T-cell (primary cell): ENCODE measurements at regions not wholly inside any gene's neighbourhood (a gene's known extent, or its start where the extent isn't known, plus 50 kb on each side); places are given as distances from the start of the nearest gene placed in this dataset.

ENCODE experiments used
- ATAC-seq, 4 experiments: fragments of 200-7000 bp in 3 of 4; fragments of 150-1000 bp in 1 of 4; cut with Tn5 transposase; replicated peaks in 1 of 4; 1 replicate in 3 of 4; 2 replicates in 1 of 4; pipeline ENCODE4 v1.10.0; 2021; ENCODE audit warnings: moderate library complexity in 3 of 4, mild to moderate bottlenecking in 2 of 4, moderate number of reproducible peaks in 1 of 4
- CTCF ChIA-PET, 2 donors: fragments of 300-600 bp; sonication (Branson Sonifier 250); formaldehyde crosslinking; loops; one replicate each; lab custom pipeline; 2022; ENCODE audit warnings: antibody characterized with exemption in 2 of 2; lab: Charles Lee
- POLR2A ChIA-PET, 2 donors: fragments of 300-600 bp; sonication (Branson Sonifier 250); formaldehyde crosslinking; loops; one replicate each; lab custom pipeline; 2022; ENCODE audit warnings: antibody characterized with exemption in 2 of 2; lab: Charles Lee
- DNase-seq, 35 experiments: peaks; one replicate each; pipeline versions ENCODE4 v3.0.0 to v3.0.0-alpha.2; 2013 to 2023
- H3K27ac ChIP-seq: one replicate; pipeline ENCODE4 v1.5.1; 2013; ENCODE audit warnings: low read length
- H3K27me3 ChIP-seq, 2 experiments: replicated peaks in 1 of 2; 1 replicate in 1 of 2; 2 replicates in 1 of 2; pipeline versions ENCODE4 v1.6.1 to v1.7.0; 2013; ENCODE audit warnings: low read length in 1 of 2, mixed read lengths in 1 of 2; ENCODE audit not compliant: control insufficient read depth in 2 of 2, insufficient read depth in 2 of 2; ENCODE audit errors: extremely low read depth in 1 of 2
- H3K36me3 ChIP-seq, 2 donors: 1 replicate in 1 of 2; 2 replicates in 1 of 2; pipeline versions ENCODE4 v1.6.1 to v1.7.0; 2013; ENCODE audit warnings: low read length in 1 of 2; ENCODE audit not compliant: control insufficient read depth in 2 of 2, insufficient read depth in 1 of 2; ENCODE audit errors: extremely low read depth in 1 of 2
- H3K4me1 ChIP-seq, 2 experiments: 1 replicate in 1 of 2; 2 replicates in 1 of 2; pipeline versions ENCODE4 v1.6.1 to v1.7.0; 2013; ENCODE audit warnings: low read length in 2 of 2, mixed read lengths in 1 of 2; ENCODE audit not compliant: insufficient read depth in 2 of 2, control insufficient read depth in 1 of 2; ENCODE audit errors: extremely low read depth in 1 of 2
- H3K4me3 ChIP-seq, 2 donors: 1 replicate in 1 of 2; 2 replicates in 1 of 2; pipeline versions ENCODE4 v1.5.1 to v1.7.0; 2013; ENCODE audit warnings: mild to moderate bottlenecking in 2 of 2, low read length in 1 of 2, moderate library complexity in 1 of 2; ENCODE audit not compliant: control insufficient read depth in 1 of 2; ENCODE audit errors: extremely low read depth in 1 of 2
- H3K9me3 ChIP-seq: 2 replicates; pipeline ENCODE4 v1.7.0; 2013
- H3K27ac Mint-ChIP-seq, 2 donors: one replicate each; pipeline ENCODE4 v1.8.0; 2020 to 2021; ENCODE audit warnings: mild to moderate bottlenecking in 2 of 2, mixed read lengths in 2 of 2
- H3K27me3 Mint-ChIP-seq, 2 donors: one replicate each; pipeline ENCODE4 v1.8.0; 2021 to 2022; ENCODE audit warnings: mixed read lengths in 2 of 2
- H3K36me3 Mint-ChIP-seq: one replicate; pipeline ENCODE4 v1.8.0; 2021; ENCODE audit warnings: mixed read lengths
- H3K4me1 Mint-ChIP-seq, 3 donors: one replicate each; pipeline ENCODE4 v1.8.0; 2020 to 2022; ENCODE audit warnings: mixed read lengths in 3 of 3, mild to moderate bottlenecking in 1 of 3
- H3K4me3 Mint-ChIP-seq, 3 donors: one replicate each; pipeline ENCODE4 v1.8.0; 2020 to 2022; ENCODE audit warnings: mild to moderate bottlenecking in 3 of 3, mixed read lengths in 3 of 3, moderate library complexity in 3 of 3
- H3K9me3 Mint-ChIP-seq, 3 donors: one replicate each; pipeline ENCODE4 v1.8.0; 2020 to 2022; ENCODE audit warnings: mixed read lengths in 3 of 3
- WGBS: methylation state at CpG from one replicate; pipeline ENCODE4 v1.1.5; 2013; ENCODE audit warnings: missing lambda C conversion rate; ENCODE audit not compliant: insufficient coverage; 5-methylcytosine and 5-hydroxymethylcytosine counted together

- H3K27ac Mint-ChIP-seq: no peak overlapping the region
- ChIA-PET CTCF (no interaction called here), POLR2A (no interaction called here)
- no peaks in the 10 kb centered on the region for H3K4me1 ChIP-seq
- H3K4me3 Mint-ChIP-seq: no peak overlapping the region
- H3K9me3 Mint-ChIP-seq: peaks cover 0 to 2% (median 0%) of the 10 kb centered on the region in 3 donors
- WGBS: 89% methylated on average over 23 of the region's 26 CpGs
- H3K4me3 ChIP-seq: no peak overlapping the region
- H3K27me3 Mint-ChIP-seq: no peaks in the 10 kb centered on the region
- DNase-seq (no peak), ATAC-seq (no peak)
- H3K36me3 Mint-ChIP-seq: no peaks in the 10 kb centered on the region
- H3K27me3 ChIP-seq: no peaks in the 10 kb centered on the region
- no peaks in the 10 kb centered on the region for H3K36me3 ChIP-seq
- H3K27ac ChIP-seq: no peak overlapping the region
- no peaks in the 10 kb centered on the region for H3K4me1 Mint-ChIP-seq
- no peaks in the 10 kb centered on the region for H3K9me3 ChIP-seq
Measured at GRCh38 chr18:44320619-44321460, 359.8 kb upstream of the SETBP1 start.

GRCh38 chr18:44321868-44322590, 358.7 kb upstream of the SETBP1 start:
- Mint-ChIP-seq H3K9me3 (peaks cover 0 to 2% (median 0%) of the 10 kb centered on the region in 3 donors), H3K27me3 (no peaks in the 10 kb centered on the region), H3K4me3 (no peak overlapping the region), H3K4me1 (no peaks in the 10 kb centered on the region), H3K27ac (no peak overlapping the region), H3K36me3 (no peaks in the 10 kb centered on the region)
- ChIA-PET CTCF (no interaction called here), POLR2A (no interaction called here)
- H3K36me3 ChIP-seq: no peaks in the 10 kb centered on the region
- H3K27ac ChIP-seq: no peak overlapping the region
- no peak overlapping the region for H3K4me3 ChIP-seq
- no peak for ATAC-seq
- H3K9me3 ChIP-seq: no peaks in the 10 kb centered on the region
- DNase-seq: no peak
- H3K27me3 ChIP-seq: no peaks in the 10 kb centered on the region
- H3K4me1 ChIP-seq: no peaks in the 10 kb centered on the region
- 77% methylated on average over 5 of the region's 7 CpGs for WGBS

GRCh38 chr18:44323125-44323524, 357.6 kb upstream of the SETBP1 start:
- no peaks in the 10 kb centered on the region for H3K36me3 Mint-ChIP-seq
- Histone ChIP-seq H3K36me3 (no peaks in the 10 kb centered on the region), H3K4me3 (no peak overlapping the region), H3K9me3 (no peaks in the 10 kb centered on the region), H3K27ac (no peak overlapping the region), H3K4me1 (no peaks in the 10 kb centered on the region), H3K27me3 (no peaks in the 10 kb centered on the region)
- CTCF ChIA-PET: no interaction called here
- POLR2A ChIA-PET: no interaction called here
- H3K4me1 Mint-ChIP-seq: no peaks in the 10 kb centered on the region
- DNase-seq: no peak
- peaks cover 0 to 3% (median 0%) of the 10 kb centered on the region in 3 donors for H3K9me3 Mint-ChIP-seq
- H3K4me3 Mint-ChIP-seq: no peak overlapping the region
- no peaks in the 10 kb centered on the region for H3K27me3 Mint-ChIP-seq
- no peak for ATAC-seq
- H3K27ac Mint-ChIP-seq: no peak overlapping the region

GRCh38 chr18:44324361-44324760, 356.3 kb upstream of the SETBP1 start:
- H3K36me3 ChIP-seq: no peaks in the 10 kb centered on the region
- no peaks in the 10 kb centered on the region for H3K4me1 Mint-ChIP-seq
- no peaks in the 10 kb centered on the region for H3K27me3 ChIP-seq
- CTCF ChIA-PET: no interaction called here
- no peaks in the 10 kb centered on the region for H3K27me3 Mint-ChIP-seq
- WGBS: no CpG with 5 or more reads among the region's 2 CpGs
- ATAC-seq: no peak
- peaks cover 3 to 4% (median 3%) of the 10 kb centered on the region in 3 donors for H3K9me3 Mint-ChIP-seq
- H3K9me3 ChIP-seq: no peaks in the 10 kb centered on the region
- no peaks in the 10 kb centered on the region for H3K4me1 ChIP-seq
- H3K27ac ChIP-seq: no peak overlapping the region
- POLR2A ChIA-PET: no interaction called here
- no peak overlapping the region for H3K27ac Mint-ChIP-seq
- H3K4me3 ChIP-seq: no peak overlapping the region
- DNase-seq: no peak
- H3K4me3 Mint-ChIP-seq: no peak overlapping the region
- H3K36me3 Mint-ChIP-seq: no peaks in the 10 kb centered on the region

GRCh38 chr18:44325903-44326635, 354.6 kb upstream of the SETBP1 start:
- Mint-ChIP-seq H3K4me3 (no peak overlapping the region), H3K36me3 (no peaks in the 10 kb centered on the region), H3K4me1 (no peaks in the 10 kb centered on the region), H3K27me3 (no peaks in the 10 kb centered on the region), H3K9me3 (peaks cover 4 to 7% (median 7%) of the 10 kb centered on the region in 3 donors), H3K27ac (no peak overlapping the region)
- ChIA-PET POLR2A (no interaction called here), CTCF (interaction anchor here in 1 of 2 donors (0.7 kb wide), 1 partner anchor 907 kb away, joined by 3 read pairs; no protein-coding TSS in a partner anchor)
- no peaks in the 10 kb centered on the region for H3K4me1 ChIP-seq
- H3K36me3 ChIP-seq: no peaks in the 10 kb centered on the region
- H3K27me3 ChIP-seq: no peaks in the 10 kb centered on the region
- H3K9me3 ChIP-seq: no peaks in the 10 kb centered on the region
- 88% methylated on average over 1 of the region's 4 CpGs for WGBS
- peak in 1 of 35 experiments; percentile 3 for DNase-seq
- H3K4me3 ChIP-seq: no peak overlapping the region
- no peak for ATAC-seq
- no peak overlapping the region for H3K27ac ChIP-seq

- peaks cover 14 to 28% (median 19%) of the 10 kb centered on the region in 3 donors for H3K9me3 Mint-ChIP-seq
- no peak overlapping the region for H3K4me3 ChIP-seq
- H3K36me3 ChIP-seq: no peaks in the 10 kb centered on the region
- ChIA-PET POLR2A (no interaction called here), CTCF (no interaction called here)
- no peak for DNase-seq
- no peaks in the 10 kb centered on the region for H3K4me1 Mint-ChIP-seq
- no peaks in the 10 kb centered on the region for H3K36me3 Mint-ChIP-seq
- 94% methylated on average over 2 of the region's 6 CpGs for WGBS
- no peaks in the 10 kb centered on the region for H3K4me1 ChIP-seq
- H3K27ac Mint-ChIP-seq: no peak overlapping the region
- H3K27me3 ChIP-seq: no peaks in the 10 kb centered on the region
- H3K27me3 Mint-ChIP-seq: no peaks in the 10 kb centered on the region
- no peak overlapping the region for H3K27ac ChIP-seq
- no peaks in the 10 kb centered on the region for H3K9me3 ChIP-seq
- ATAC-seq: no peak
- H3K4me3 Mint-ChIP-seq: no peak overlapping the region
Measured at GRCh38 chr18:44331656-44332570, 348.8 kb upstream of the SETBP1 start.
